ENCODE measurements at regions not wholly inside any gene's neighbourhood (a gene's known extent, or its start where the extent isn't known, plus 50 kb on each side); places are given as distances from the start of the nearest gene placed in this dataset.

DNA sequence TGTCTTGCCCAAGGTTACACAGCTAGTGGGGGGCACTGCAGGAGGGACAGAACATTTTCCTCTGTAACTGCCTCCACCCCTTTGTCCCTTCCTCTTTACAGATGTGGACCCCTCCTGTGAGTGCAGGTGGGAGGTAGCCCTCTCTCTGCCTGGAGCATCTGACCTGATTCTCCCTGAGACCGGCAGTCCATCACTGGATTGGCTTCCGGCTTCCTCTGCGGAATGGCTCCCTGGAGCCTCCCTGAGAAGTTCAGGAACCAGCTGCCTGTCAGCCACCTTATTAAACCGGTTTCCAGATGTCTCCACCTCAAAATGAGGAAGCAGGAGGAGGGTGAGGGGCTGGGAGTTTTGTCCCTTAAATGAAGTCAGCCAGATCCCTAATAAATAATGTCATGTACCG is 67.3 kb upstream of the TNP1 start:
- in situ Hi-C loops (cut with HindIII; ENCODE audit: low pct_ligation_motif_present, low pct_unique_long_range_greater_than_20kb, low sequenced_read_pairs): no loop called here
- DNase-seq: no peak

DNA sequence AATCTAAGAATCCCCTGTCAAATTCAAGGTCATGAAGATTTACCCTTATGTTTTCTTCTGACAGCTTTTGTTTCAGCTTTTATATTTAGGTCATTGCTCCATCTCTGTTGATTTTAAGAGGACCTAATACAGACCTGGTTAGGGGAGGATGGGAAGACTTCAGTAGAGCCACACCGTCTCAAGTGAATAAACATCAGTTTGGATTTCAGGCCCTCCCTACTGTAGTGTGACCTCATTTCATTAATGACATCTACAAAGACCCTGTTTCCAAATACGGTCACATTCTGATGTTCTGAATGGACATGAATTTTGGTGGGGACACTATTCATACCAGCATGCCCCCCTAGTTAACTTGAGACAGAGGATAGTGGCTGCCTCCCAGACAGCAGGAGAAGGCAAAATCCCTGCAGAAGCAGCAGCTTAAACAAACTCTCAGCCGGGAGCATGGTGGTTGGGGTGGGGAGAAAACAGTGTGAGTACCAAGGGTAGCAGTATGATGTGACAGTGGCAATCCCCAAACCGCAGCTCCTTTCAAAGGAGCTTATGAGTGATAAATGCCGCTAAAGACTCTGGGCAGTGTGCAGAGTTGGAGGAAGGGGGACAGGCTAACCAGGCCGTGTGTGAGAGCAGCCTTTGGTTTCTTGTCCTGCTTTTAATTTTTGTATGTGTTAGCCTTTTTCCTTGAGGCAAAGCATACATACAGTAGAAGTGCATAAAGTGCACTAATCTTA is 65.9 kb upstream of the TNP1 start:
- no peak for DNase-seq
- in situ Hi-C loops (cut with HindIII; ENCODE audit: low pct_ligation_motif_present, low pct_unique_long_range_greater_than_20kb, low sequenced_read_pairs): no loop called here

DNA sequence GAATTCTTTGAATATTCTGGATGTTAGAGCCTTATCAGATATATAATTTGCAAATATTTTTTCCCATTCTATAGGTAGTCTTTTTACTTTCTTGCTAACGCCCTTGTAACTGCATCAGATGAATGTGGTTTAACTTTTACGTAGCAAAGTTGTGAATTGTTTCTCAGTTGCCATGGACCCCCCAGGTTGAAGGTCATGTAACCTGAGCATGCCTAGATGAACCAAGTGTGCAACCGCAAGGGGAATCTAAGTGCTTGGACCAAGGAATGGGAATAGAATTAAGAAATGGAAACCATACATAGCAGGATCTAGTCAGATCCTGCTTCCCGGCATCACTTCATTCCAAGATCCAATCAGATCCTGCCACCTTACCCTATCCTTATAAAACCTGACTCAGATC is 65.1 kb upstream of the TNP1 start:
- DNase-seq: no peak
- in situ Hi-C loops (cut with HindIII; ENCODE audit: low pct_ligation_motif_present, low pct_unique_long_range_greater_than_20kb, low sequenced_read_pairs): no loop called here

DNA sequence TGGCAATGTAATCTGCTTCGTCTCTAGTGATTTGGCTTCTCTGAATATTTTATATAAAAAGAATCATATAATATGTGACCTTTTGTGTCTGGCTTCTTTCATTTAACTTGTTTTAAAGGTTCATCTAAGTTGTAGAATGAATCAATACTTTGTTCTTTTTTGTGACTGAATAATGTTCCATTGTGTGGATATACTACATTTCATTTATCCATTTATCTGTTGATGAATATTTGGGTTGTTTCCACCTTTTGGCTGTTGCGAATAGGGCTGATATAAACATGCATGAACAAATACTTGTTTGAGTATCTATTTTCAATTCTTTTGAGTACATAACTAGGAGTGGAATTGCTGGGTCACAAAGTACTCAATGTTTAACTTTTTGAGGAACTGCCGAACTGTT is 63.8 kb upstream of the TNP1 start:
- in situ Hi-C loops (cut with HindIII; ENCODE audit: low pct_ligation_motif_present, low pct_unique_long_range_greater_than_20kb, low sequenced_read_pairs): no loop called here
- DNase-seq: no peak

DNA sequence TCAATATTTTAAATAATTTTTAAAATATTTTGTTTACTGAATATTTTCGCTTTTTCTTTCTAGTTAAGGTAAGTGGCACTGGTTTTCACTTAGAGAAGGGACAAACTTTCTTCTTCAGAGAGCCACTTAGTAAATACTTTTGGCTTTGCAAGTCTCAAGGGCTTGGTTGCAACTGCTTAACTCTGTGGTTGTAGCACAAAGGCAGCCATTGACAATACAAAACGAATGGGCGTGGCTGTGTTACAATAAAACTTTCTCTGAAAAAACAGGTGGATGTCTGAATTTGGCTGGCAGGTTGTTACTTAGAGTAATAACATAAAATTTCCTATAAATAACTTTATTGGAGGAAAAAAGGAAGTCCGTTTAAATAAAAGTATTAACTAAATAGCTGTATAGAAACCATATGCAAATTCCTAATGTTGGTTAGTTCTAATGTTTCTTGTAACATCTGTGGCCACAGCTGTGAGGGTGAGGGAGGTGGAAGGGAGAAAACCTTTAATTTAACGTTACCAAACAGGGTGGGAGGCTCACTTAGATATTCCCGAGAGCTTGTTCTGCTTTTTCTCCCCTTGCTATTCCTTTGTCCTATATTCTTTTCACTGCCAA is 62.4 kb upstream of the TNP1 start:
- no peak for DNase-seq
- in situ Hi-C loops (cut with HindIII; ENCODE audit: low pct_ligation_motif_present, low pct_unique_long_range_greater_than_20kb, low sequenced_read_pairs): no loop called here

DNA sequence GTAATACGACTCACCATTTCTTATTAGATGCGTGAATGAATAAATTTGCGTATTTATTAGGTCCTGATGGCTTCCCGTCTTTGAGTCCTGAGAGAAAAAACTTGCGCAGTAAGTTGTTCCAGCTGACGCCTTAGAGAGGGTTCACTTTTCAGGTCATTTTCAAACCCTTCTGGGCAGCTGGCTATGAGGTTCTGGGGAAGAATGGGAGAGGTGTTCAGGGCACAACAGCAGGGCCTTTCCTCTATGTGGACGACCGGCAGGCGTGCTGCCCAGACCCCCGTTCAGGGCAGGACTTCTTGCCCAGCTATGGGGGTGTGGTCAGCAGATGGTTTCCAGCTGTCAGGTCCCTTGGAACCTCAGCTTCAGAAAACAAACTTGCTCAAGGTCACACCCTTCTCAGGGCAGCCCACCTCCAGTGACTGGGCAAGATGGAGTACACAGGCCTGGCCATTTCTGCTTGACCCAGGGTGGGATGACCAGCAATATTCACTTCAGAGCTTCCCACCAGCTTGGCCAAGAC is 61.1 kb upstream of the TNP1 start:
- in situ Hi-C loops (cut with HindIII; ENCODE audit: low pct_ligation_motif_present, low pct_unique_long_range_greater_than_20kb, low sequenced_read_pairs): no loop called here
- DNase-seq: no peak

DNA sequence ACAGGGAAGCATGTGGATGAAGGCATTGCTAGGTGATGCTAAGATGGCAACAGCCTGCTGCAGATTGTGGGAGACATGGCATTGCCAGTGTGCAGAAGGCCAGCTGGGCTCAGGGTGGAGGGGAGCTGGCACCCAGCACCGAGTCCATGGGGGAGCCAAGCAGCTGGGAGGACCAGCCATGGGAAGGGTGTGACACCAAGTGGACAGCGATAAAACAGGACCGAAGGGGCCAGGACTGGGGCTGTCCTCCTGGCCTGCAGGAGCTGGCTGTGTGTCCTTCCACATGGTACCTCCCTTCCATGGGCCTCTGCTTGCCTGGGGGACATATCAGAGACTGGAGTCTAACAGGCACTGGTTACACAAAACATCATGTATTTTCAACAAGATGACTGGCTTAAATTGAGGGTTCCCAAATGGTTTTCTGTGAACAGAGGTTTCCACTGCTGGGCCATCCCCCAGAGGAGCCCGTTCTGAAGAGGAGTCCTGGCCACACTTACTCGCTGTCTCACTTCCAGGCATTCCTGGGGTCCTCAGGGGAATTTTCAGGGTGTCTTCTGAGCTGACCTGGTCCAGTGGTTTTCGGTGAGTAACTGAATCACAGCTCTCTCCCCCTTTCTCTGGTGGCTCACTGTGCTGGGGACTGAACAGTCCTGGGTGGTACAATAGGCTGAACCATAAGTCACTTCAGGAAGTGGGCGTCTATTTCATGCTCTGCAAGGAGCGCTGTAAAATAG is 60.4 kb upstream of the TNP1 start:
- in situ Hi-C loops (cut with HindIII; ENCODE audit: low pct_ligation_motif_present, low pct_unique_long_range_greater_than_20kb, low sequenced_read_pairs): no loop called here

DNA sequence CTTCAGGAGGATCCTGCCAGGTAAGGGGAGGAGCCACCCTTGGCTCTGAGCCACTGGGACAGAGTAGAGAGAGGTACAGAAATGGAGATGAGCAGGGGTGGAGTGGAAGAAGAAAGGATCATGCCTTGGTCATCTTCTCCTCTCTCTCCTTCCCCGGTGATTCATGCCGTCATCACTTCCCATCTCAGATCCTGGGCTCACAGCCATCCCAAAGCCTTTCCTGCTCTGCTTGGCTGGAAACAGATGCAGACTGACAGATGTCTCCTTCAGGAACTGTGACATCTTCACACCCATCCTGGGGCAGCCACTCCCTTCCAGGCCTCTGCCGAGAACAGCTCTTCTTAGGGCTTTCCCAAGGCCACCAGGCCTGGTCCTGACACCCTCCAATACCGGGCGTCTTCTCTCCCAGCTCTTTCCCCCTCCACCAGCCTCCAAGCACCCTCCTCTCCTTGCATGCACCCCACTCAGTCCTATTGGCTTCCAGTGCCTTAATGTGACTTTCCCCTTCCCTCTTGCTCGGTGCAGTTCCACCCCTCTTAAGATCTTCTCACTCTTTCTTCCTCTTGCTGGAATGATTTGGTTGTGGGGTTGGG is 58.3 kb upstream of the TNP1 start:
- peak; percentile 19 for DNase-seq
- in situ Hi-C loops (cut with HindIII; ENCODE audit: low pct_ligation_motif_present, low pct_unique_long_range_greater_than_20kb, low sequenced_read_pairs): no loop called here

More for the DNA sequence above, 60.4 kb upstream of the TNP1 start:
- no peak for DNase-seq

DNA sequence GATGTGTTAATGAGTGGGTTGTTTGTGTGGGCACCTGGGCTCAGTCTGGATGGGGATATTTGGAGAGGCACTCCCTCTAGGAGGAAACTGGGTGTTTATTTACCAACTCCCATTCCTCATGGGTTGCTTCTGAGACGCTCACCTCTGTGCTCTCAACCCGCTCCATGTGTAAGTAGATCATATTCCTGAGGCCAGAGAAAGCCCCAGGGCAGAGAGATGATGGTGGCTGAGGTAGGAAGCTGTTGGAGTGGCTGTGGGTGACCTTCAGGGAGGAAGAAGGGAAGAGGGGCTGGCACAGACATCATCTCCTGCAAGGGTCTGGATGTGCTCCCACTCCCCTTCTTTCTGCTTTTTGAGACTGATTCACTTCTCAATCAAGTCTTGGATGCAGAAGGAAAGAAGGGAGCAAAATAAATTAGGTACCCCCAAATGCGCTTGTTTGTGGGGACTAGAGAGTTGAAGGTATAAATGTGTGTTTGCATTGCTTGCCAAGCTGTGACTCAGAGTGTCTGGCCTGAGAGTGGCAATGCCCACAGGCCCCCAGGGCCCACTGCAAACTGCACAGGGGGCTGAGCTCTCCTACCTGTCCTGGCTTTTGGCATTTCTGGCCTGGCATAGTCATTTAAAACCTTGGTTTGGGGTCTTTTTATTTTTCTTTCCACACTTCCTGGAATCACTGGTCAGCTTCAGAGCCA is 57.2 kb upstream of the TNP1 start:
- in situ Hi-C loops (cut with HindIII; ENCODE audit: low pct_ligation_motif_present, low pct_unique_long_range_greater_than_20kb, low sequenced_read_pairs): no loop called here
- DNase-seq: no peak

DNA sequence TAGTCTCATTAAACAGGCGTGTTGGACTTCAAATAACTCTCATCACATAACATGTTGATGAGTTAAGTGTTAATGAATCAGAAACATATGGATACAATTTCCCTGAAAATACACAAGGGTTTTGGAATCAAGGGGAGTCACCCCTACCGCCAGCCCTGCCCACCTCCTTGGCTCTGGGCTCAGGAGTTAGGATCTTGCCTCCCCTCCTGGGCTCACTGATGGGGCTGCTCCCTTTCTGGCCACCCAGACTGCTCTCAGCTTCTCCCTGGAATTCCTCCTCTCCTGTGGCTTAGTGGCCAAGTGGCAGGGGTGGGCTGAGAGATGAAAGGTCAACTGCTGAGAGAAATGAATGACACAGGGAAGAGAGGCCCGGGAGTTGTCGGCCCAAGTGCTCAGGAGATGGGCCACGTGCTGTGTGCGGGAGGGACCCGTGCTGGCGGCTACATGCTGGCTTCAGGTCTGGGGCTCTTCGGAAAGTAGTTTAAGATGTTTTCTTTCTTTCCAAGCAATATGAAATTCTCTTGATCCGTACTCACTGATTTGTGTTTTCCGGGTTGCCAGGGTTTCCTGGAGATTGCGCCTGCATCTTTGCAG is 55.8 kb upstream of the TNP1 start:
- in situ Hi-C loops (cut with HindIII; ENCODE audit: low pct_ligation_motif_present, low pct_unique_long_range_greater_than_20kb, low sequenced_read_pairs): no loop called here
- no peak for DNase-seq

DNA sequence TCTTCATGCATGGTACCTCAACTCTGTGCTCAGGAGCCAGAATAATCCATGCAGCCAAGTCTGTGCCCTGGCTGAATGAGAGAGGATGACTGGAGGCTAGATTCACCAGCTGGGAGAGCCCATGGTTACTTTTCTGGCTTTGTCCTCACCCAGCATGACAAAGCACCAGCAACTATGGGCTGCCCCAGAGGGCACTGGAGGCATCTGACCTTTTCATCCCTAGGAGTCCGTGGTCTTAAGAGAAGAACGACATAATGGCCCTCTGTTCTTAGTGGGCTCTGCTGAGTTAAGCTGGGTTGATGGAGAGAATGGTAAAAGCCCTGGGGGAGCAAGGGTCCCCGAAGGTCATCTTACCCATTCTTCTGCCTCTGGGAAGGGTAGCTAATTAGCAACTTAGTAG is 54.6 kb upstream of the TNP1 start:
- DNase-seq: no peak
- in situ Hi-C loops (cut with HindIII; ENCODE audit: low pct_ligation_motif_present, low pct_unique_long_range_greater_than_20kb, low sequenced_read_pairs): no loop called here

DNA sequence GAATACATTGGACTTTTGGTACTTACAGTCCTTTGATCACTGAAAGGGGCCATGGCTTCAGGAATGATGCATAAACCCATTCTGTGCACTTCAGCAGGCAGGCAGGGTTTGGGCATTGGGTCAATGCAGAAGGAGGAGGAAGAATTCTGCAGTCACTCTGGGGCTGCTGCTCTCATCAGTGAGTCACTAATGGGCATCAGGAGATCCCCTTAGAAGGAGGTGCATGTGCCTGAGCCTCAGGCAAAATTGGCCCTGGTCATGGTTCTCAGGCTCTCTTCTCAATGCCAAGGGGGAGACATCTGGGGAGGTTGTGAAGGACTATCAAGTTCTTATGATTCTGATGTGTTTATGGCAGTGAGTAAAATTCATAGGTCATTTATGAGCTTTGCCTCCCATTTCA is 52.0 kb upstream of the TNP1 start:
- in situ Hi-C loops (cut with HindIII; ENCODE audit: low pct_ligation_motif_present, low pct_unique_long_range_greater_than_20kb, low sequenced_read_pairs): no loop called here
- DNase-seq: no peak

DNA sequence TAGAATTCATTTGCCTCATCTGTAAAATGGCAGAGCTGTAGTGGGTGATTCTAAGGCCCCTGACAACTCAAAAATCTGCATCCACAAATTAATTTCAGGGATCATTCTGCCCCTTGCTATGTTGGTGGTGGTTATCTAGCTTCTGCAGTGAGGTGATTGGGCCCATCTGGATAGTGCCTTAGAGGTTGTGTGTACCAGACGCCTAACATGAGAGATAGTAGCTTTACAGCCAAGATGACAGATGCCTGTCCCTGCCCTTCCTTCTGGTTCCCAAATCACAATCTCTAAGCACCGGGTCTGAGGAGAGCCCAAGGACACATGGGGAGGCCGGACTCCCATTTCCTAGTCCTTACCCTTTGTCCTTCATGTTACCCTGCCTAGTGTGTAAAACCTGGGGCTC is 51.1 kb upstream of the TNP1 start:
- no peak for DNase-seq
- in situ Hi-C loops (cut with HindIII; ENCODE audit: low pct_ligation_motif_present, low pct_unique_long_range_greater_than_20kb, low sequenced_read_pairs): no loop called here

DNA sequence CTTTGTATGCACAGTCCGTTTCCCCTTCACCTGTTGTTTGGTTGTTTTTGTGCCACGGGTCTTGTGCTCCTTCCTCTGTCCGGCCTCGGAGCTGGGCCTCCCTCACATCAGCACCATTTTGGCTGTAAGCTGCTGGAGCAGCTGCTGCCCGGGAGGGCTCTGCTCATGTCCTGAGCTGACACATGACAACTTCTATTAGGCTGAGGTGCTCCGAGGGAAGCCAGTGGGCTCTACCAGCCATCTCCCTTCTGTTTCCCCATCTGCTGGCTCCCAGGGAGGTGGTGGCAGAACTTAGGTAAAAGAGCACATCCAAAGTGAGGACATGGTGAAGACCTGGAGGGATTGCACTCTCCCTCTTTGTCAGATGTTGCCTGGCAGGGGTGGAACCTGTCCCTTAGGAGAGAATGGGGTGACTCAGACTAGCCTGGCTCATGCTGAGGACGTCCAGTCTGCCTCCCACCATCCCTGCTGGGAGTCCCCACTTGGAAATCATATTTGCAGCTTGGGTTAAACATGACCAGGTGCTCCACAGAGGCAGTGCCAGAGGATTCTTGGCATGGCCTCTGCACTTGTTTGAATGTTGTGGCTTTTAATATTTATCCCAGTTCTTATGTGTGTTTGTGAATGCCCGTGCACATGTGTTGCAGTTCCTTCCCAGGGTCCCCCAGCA is 49.8 kb upstream of the TNP1 start:
- in situ Hi-C loops (cut with HindIII; ENCODE audit: low pct_ligation_motif_present, low pct_unique_long_range_greater_than_20kb, low sequenced_read_pairs): no loop called here
- no peak for DNase-seq

Data from ACHN (cell line).